A549 (cell line): ENCODE measurements at regions not wholly inside any gene's neighbourhood (a gene's known extent, or its start where the extent isn't known, plus 50 kb on each side); places are given as distances from the start of the nearest gene placed in this dataset.

Experiments
- ATAC-seq, 2 experiments: fragments of 200-7000 bp in 1 of 2; fragments of >200 bp in 1 of 2; cut with Nextera tagmentation in 1 of 2; cut with Tn5 transposase in 1 of 2; 3 replicates each; pipeline versions ENCODE4 v1.8.0 to v1.9.1; 2018 to 2020; ENCODE audit warnings: mild to moderate bottlenecking in 1 of 2, moderate library complexity in 1 of 2
- CTCF ChIA-PET: fragments of 300-600 bp; sonication (Branson Sonifier 250); formaldehyde crosslinking; extraction: SDS; loops from one replicate; lab custom pipeline; 2021; ENCODE audit warnings: antibody characterized with exemption, inconsistent platforms; lab: Yijun Ruan, JAX
- POLR2A ChIA-PET: fragments of 350-600 bp; formaldehyde crosslinking; extraction: SDS; loops from one replicate; lab custom pipeline; 2021; ENCODE audit warnings: antibody characterized with exemption, inconsistent platforms; lab: Yijun Ruan, JAX
- DNase-seq, 2 experiments: peaks; one replicate each; pipeline versions ENCODE4 v3.0.0 to v3.0.0-alpha.2; 2011 to 2016; ENCODE audit warnings: low read depth in 1 of 2, low spot score in 1 of 2
- FAIRE-seq: peaks from 2 replicates; lab custom pipeline; 2011; peaks lifted over from hg19 to GRCh38; lab: Jason Lieb, UNC
- H3K27ac ChIP-seq, 2 experiments: fragments of >200 bp; sonication (Bioruptor Twin); formaldehyde crosslinking; 3 replicates each; pipeline ENCODE4 v1.5.1; 2016 to 2017
- H3K4me1 ChIP-seq: fragments of >200 bp; sonication (Bioruptor Twin); formaldehyde crosslinking; 3 replicates; pipeline ENCODE4 v1.6.1; 2016
- H3K4me2 ChIP-seq: fragments of >200 bp; sonication (Bioruptor Twin); formaldehyde crosslinking; 3 replicates; pipeline ENCODE4 v1.6.1; 2016
- H3K4me3 ChIP-seq: fragments of >200 bp; sonication (Bioruptor Twin); formaldehyde crosslinking; 3 replicates; pipeline ENCODE4 v1.5.1; 2016
- H3K9me3 ChIP-seq: fragments of >200 bp; sonication (Bioruptor Twin); formaldehyde crosslinking; 3 replicates; pipeline ENCODE4 v1.6.1; 2016
- CBX2 ChIP-seq: fragments of 200-600 bp; sonication (generic); IDR thresholded peaks from 2 replicates; pipeline ENCODE4 v1.6.1; 2016; ENCODE audit warnings: low read depth, mild to moderate bottlenecking, borderline replicate concordance
- CEBPB ChIP-seq, 2 experiments: fragments of >200 bp in 1 of 2; sonication (Bioruptor Twin) in 1 of 2; formaldehyde crosslinking in 1 of 2; IDR thresholded peaks; 2 replicates each; pipeline ENCODE4 v1.6.1; 2012 to 2016
- EHF ChIP-seq: fragments of 250-450 bp; sonication (Bioruptor Pico); IDR thresholded peaks from 2 replicates; pipeline ENCODE4 v1.5.0; 2020; ENCODE audit warnings: mild to moderate bottlenecking
- EHMT2 ChIP-seq: fragments of 200-600 bp; sonication (generic); IDR thresholded peaks from 2 replicates; pipeline ENCODE4 v1.6.1; 2016; ENCODE audit warnings: antibody characterized with exemption, low read depth, mild to moderate bottlenecking, moderate library complexity
- EP300 ChIP-seq, 2 experiments: fragments of >200 bp; sonication (Bioruptor Twin); formaldehyde crosslinking; IDR thresholded peaks; 2 replicates in 1 of 2; 3 replicates in 1 of 2; pipeline ENCODE4 v1.6.1; 2016 to 2017
- ESRRA ChIP-seq: fragments of 150-350 bp; IDR thresholded peaks from 2 replicates; pipeline ENCODE4 v1.6.1; 2014; ENCODE audit warnings: mild to moderate bottlenecking, low read length, borderline replicate concordance
- FOSB ChIP-seq: fragments of 250-450 bp; sonication (Bioruptor Pico); IDR thresholded peaks from 2 replicates; pipeline ENCODE4 v1.5.0; 2020; ENCODE audit warnings: mild to moderate bottlenecking, moderate library complexity
- GATA3 ChIP-seq: IDR thresholded peaks from 2 replicates; pipeline ENCODE4 v1.6.1; 2012; ENCODE audit warnings: borderline replicate concordance
- HDAC2 ChIP-seq: fragments of 200-600 bp; sonication (generic); IDR thresholded peaks from 2 replicates; pipeline ENCODE4 v1.6.1; 2016
- HOXA7 ChIP-seq: fragments of 250-450 bp; sonication (Bioruptor Pico); IDR thresholded peaks from 2 replicates; pipeline ENCODE4 v1.5.0; 2020; ENCODE audit warnings: mild to moderate bottlenecking, moderate library complexity
- HOXB5 ChIP-seq: fragments of 250-450 bp; sonication (Bioruptor Pico); IDR thresholded peaks from 2 replicates; pipeline ENCODE4 v1.5.0; 2020; ENCODE audit warnings: mild to moderate bottlenecking, moderate library complexity
- JUN ChIP-seq, 2 experiments: fragments of >200 bp; sonication (Bioruptor Twin); formaldehyde crosslinking; IDR thresholded peaks; 2 replicates in 1 of 2; 3 replicates in 1 of 2; pipeline ENCODE4 v1.6.1; 2016 to 2017
- JUNB ChIP-seq: fragments of >200 bp; sonication (Bioruptor Twin); formaldehyde crosslinking; IDR thresholded peaks from 2 replicates; pipeline ENCODE4 v1.6.1; 2016
- KDM5A ChIP-seq: fragments of 200-600 bp; sonication (generic); IDR thresholded peaks from 2 replicates; pipeline ENCODE4 v1.6.1; 2016; ENCODE audit warnings: antibody characterized with exemption, mild to moderate bottlenecking
- MAFK ChIP-seq: fragments of 450-650 bp; IDR thresholded peaks from 2 replicates; pipeline ENCODE4 v1.6.1; 2014; ENCODE audit not compliant: partially characterized antibody
- MAZ ChIP-seq: fragments of 150-350 bp; IDR thresholded peaks from 2 replicates; pipeline ENCODE4 v1.6.1; 2014; ENCODE audit warnings: antibody characterized with exemption, low read depth, low read length, borderline replicate concordance
- NFE2L2 ChIP-seq: fragments of 150-350 bp; conservative IDR thresholded peaks from 2 replicates; pipeline ENCODE4 v1.6.1; 2014; ENCODE audit warnings: low read length
- NPAS2 ChIP-seq: fragments of 250-450 bp; sonication (Bioruptor Pico); IDR thresholded peaks from 2 replicates; pipeline ENCODE4 v1.8.0; 2022; ENCODE audit warnings: mild to moderate bottlenecking, moderate library complexity, borderline replicate concordance
- NR3C1 ChIP-seq: fragments of >200 bp; sonication (Bioruptor Twin); formaldehyde crosslinking; IDR thresholded peaks from 3 replicates; pipeline ENCODE4 v1.6.1; 2017
- POLR2A ChIP-seq: IDR thresholded peaks from 2 replicates; pipeline ENCODE4 v1.6.1; 2012; ENCODE audit warnings: mild to moderate bottlenecking, low read length
- POLR2AphosphoS2 ChIP-seq: conservative IDR thresholded peaks from 2 replicates; pipeline ENCODE4 v1.6.1; 2012; ENCODE audit warnings: low read length, improper control_type of control experiment, inconsistent platforms
- RAD21 ChIP-seq, 2 experiments: fragments of >200 bp in 1 of 2; sonication (Bioruptor Twin) in 1 of 2; formaldehyde crosslinking in 1 of 2; IDR thresholded peaks in 1 of 2; conservative IDR thresholded peaks in 1 of 2; 2 replicates in 1 of 2; 3 replicates in 1 of 2; pipeline ENCODE4 v1.6.1; 2012 to 2018; ENCODE audit warnings: inconsistent platforms in 1 of 2
- RARB ChIP-seq: fragments of 250-450 bp; sonication (Bioruptor Pico); IDR thresholded peaks from 2 replicates; pipeline ENCODE4 v1.8.0; 2021; ENCODE audit warnings: mild to moderate bottlenecking, moderate library complexity
- RCOR1 ChIP-seq: fragments of 150-350 bp; IDR thresholded peaks from 2 replicates; pipeline ENCODE4 v1.6.1; 2014; ENCODE audit warnings: antibody characterized with exemption, low read length, low read depth
- RFX5 ChIP-seq: fragments of 450-650 bp; IDR thresholded peaks from 2 replicates; pipeline ENCODE4 v1.7.1; 2014; ENCODE audit warnings: antibody characterized with exemption, mild to moderate bottlenecking, moderate library complexity
- TFCP2L1 ChIP-seq: fragments of 250-450 bp; sonication (Bioruptor Pico); IDR thresholded peaks from 2 replicates; pipeline ENCODE4 v1.5.0; 2021; ENCODE audit warnings: mild to moderate bottlenecking
- ZC3H11A ChIP-seq: fragments of 450-650 bp; IDR thresholded peaks from 2 replicates; pipeline ENCODE4 v1.6.1; 2014; ENCODE audit warnings: antibody characterized with exemption, mild to moderate bottlenecking
- ZFP36 ChIP-seq: fragments of 450-650 bp; IDR thresholded peaks from 2 replicates; pipeline ENCODE4 v1.6.1; 2014; ENCODE audit warnings: borderline replicate concordance; ENCODE audit not compliant: partially characterized antibody
- ZNF302 ChIP-seq: fragments of 250-450 bp; sonication (Bioruptor Pico); IDR thresholded peaks from 2 replicates; pipeline ENCODE4 v1.9.0; 2021; ENCODE audit warnings: inconsistent platforms, mild to moderate bottlenecking, moderate library complexity
- ZSCAN20 ChIP-seq: fragments of 250-450 bp; sonication (Bioruptor Pico); IDR thresholded peaks from 2 replicates; pipeline ENCODE4 v1.8.0; 2022; ENCODE audit warnings: mild to moderate bottlenecking, moderate library complexity
- WGBS: methylation state at CpG from one replicate; pipeline ENCODE4 v1.1.6; 2017; ENCODE audit errors: missing lambda C conversion rate; 5-methylcytosine and 5-hydroxymethylcytosine counted together
- TF ChIP-seq, protein P1 (sequence below): fragments of 150-350 bp; IDR thresholded peaks from 2 replicates; pipeline ENCODE4 v1.6.1; 2014; ENCODE audit warnings: low read depth, mild to moderate bottlenecking, low read length
- TF ChIP-seq, protein P2 (sequence below): IDR thresholded peaks from 2 replicates; pipeline ENCODE4 v1.6.1; 2012
- TF ChIP-seq, protein P3 (sequence below): IDR thresholded peaks from 2 replicates; pipeline ENCODE4 v1.6.1; 2012

DNA sequence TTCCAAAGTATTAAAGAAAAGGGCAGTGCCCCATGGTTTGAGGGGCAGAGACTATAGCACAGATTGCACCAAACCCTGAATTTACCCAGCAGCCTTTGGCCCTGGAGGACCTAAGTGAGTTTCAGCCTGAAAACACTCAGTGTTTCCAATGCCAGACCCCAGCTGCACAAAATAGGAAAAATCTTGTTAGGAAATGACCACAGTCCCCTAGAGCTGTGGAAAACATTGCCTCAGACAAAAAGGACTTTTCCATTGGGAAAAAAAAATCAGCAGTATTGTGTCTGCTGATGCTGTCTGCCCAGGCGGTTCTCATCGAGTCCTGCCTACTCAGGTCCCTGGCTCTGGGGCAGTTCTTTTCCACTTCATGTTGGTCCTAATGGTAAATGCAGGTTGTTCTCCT is 121.7 kb upstream of the DLG1 start (continued):
- TF ChIP-seq ZFP36: no peak
- TF ChIP-seq HDAC2: no peak
- no peak for TF ChIP-seq EHF
- TF ChIP-seq NFE2L2: no peak
- no peak for TF ChIP-seq HOXA7 (CRISPR knock-in tag)
- no peak for TF ChIP-seq GATA3
- no peak for TF ChIP-seq KDM5A
- no peak for TF ChIP-seq CBX2

DNA sequence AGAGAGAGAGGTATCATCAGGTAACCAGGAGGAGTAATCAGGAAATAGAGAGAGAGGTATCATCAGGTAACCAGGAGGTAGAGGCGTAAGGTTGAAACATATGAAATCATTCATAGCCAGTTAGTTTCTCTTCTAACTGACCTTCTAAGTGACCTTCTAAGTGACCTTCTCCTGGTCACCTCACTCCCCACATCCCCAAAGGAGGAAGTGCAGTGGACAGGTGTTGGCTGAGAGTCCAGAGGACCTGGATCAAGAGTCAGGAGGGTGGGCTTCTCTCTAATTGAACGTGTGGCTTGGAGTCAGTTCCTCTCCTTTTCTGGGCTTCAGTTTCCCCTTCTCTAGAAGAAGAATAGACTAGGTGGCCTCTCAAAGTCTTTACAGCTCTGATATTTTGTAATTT is 121.3 kb upstream of the DLG1 start:
- ChIA-PET CTCF (no interaction called here), POLR2A (no interaction called here)
- 49% methylated on average over 2 of the region's 2 CpGs for WGBS
- FAIRE-seq: no peak
- peaks cover 7% of the 10 kb centered on the region; the same call in 2 of the 3 replicates for H3K4me1 ChIP-seq
- TF ChIP-seq, protein P1, sequence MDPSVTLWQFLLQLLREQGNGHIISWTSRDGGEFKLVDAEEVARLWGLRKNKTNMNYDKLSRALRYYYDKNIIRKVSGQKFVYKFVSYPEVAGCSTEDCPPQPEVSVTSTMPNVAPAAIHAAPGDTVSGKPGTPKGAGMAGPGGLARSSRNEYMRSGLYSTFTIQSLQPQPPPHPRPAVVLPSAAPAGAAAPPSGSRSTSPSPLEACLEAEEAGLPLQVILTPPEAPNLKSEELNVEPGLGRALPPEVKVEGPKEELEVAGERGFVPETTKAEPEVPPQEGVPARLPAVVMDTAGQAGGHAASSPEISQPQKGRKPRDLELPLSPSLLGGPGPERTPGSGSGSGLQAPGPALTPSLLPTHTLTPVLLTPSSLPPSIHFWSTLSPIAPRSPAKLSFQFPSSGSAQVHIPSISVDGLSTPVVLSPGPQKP: no peak
- TF ChIP-seq ESRRA (no peak), POLR2A (no peak), TFCP2L1 (CRISPR knock-in tag) (no peak), EP300 (IDR thresholded peaks at IDR 0.05) (no peak), POLR2AphosphoS2 (no peak), HOXB5 (no peak), EHMT2 (no peak), MAZ (no peak), ZNF302 (CRISPR knock-in tag) (no peak), FOSB (CRISPR knock-in tag) (no peak), JUN (IDR thresholded peaks at IDR 0.05) (no peak)
- TF ChIP-seq, protein P2, sequence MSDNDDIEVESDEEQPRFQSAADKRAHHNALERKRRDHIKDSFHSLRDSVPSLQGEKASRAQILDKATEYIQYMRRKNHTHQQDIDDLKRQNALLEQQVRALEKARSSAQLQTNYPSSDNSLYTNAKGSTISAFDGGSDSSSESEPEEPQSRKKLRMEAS: no peak
- H3K4me2 ChIP-seq: no peak overlapping the region
- H3K27ac ChIP-seq: no peak overlapping the region
- H3K9me3 ChIP-seq: no peaks in the 10 kb centered on the region
- no peak for DNase-seq
- no peak overlapping the region for H3K4me3 ChIP-seq
- ATAC-seq: no peak

DNA sequence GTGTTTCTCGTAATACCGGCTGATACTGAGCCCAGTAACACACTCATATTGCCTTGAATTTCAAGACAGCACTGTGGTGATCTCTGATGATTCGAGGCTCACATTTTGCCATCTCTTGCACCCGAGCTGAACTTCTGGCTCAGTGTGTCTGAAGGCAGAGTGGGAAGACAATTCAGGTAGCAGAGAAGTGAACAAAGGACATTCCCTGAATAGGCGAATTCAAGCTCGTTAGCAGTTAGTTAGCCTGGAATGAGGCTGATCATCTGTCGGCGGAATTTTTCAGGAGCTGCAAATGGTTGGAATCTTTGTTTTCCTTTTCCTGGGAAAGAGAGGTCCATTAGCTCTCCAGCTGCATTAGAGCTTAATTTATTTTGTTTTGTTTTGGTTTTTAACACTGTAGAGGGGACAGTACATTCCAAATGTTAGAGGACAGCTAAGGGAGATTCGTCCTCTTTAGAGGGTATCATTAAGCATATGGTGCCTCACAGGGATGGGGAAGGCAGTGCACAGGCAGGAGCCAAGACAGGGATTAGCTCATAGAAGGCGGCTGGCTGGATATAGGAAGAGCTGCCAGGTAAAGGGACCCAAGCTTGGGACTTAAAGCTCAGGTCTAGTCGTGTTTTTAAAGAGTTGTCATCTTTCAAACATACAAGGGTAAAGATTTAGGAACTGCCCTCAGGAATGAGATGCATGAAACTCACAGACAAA is 119.7 kb upstream of the DLG1 start:
- H3K4me2 ChIP-seq: no peak overlapping the region
- POLR2A ChIA-PET: no interaction called here
- CTCF ChIA-PET: no interaction called here
- H3K4me3 ChIP-seq: no peak overlapping the region
- DNase-seq: no peak
- no peak overlapping the region for H3K27ac ChIP-seq
- H3K9me3 ChIP-seq: no peaks in the 10 kb centered on the region
- 61% methylated on average over 11 of the region's 11 CpGs for WGBS
- no peak for ATAC-seq
- H3K4me1 ChIP-seq: peaks cover 7% of the 10 kb centered on the region; the same call in 2 of the 3 replicates
- FAIRE-seq: no peak
- no peak for TF ChIP-seq FOSB (CRISPR knock-in tag)
- TF ChIP-seq EHMT2: no peak
- TF ChIP-seq HOXB5: no peak
- TF ChIP-seq RARB (CRISPR knock-in tag): no peak

DNA sequence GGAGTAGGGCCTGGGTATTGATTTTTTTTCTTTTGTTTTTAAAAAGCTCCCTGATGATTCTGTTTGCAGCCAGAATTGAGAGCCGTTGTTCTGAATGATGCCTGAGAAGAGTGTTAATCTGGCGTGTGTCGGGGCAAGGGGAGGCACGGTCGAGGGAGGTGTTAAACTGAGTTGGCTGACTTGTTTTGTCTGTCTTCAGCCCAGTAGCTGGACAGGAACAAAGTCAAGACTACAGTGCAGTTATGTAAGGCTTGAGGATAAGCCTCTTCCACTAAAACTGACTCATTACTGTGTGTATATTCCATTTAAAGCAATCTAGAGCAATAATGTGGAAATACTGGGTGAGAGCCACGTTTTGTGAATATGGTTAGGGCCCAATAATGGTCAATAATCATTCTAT is 119.0 kb upstream of the DLG1 start:
- FAIRE-seq: no peak
- ChIA-PET POLR2A (no interaction called here), CTCF (interaction anchor here (0.6 to 1.0 kb wide), 2 partner anchors 12 to 41 kb away, joined by 3 read pairs; no protein-coding TSS in a partner anchor)
- peaks cover 5% of the 10 kb centered on the region; the same call in 2 of the 3 replicates for H3K4me1 ChIP-seq
- H3K9me3 ChIP-seq: no peaks in the 10 kb centered on the region
- H3K27ac ChIP-seq: no peak overlapping the region
- no peak overlapping the region for H3K4me3 ChIP-seq
- 63% methylated on average over 6 of the region's 6 CpGs for WGBS
- no peak for ATAC-seq
- no peak for DNase-seq
- H3K4me2 ChIP-seq: no peak overlapping the region
- TF ChIP-seq RCOR1 (no peak), JUNB (no peak), HOXA7 (CRISPR knock-in tag) (no peak), RAD21 (conservative IDR thresholded peaks at IDR 0.05 in 1 of 2, IDR thresholded peaks at IDR 0.05 in 1 of 2) (no peak), NR3C1 (no peak), CEBPB (IDR thresholded peaks at IDR 0.05) (no peak), EHF (no peak), ZSCAN20 (CRISPR knock-in tag) (no peak), ESRRA (no peak), NPAS2 (no peak), RFX5 (no peak), ZC3H11A (no peak), MAFK (no peak)
- TF ChIP-seq, protein P3, sequence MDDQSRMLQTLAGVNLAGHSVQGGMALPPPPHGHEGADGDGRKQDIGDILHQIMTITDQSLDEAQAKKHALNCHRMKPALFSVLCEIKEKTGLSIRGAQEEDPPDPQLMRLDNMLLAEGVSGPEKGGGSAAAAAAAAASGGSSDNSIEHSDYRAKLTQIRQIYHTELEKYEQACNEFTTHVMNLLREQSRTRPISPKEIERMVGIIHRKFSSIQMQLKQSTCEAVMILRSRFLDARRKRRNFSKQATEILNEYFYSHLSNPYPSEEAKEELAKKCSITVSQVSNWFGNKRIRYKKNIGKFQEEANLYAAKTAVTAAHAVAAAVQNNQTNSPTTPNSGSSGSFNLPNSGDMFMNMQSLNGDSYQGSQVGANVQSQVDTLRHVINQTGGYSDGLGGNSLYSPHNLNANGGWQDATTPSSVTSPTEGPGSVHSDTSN: no peak
- TF ChIP-seq, protein P2: no peak
